ENCODE measurements at regions not wholly inside any gene's neighbourhood (a gene's known extent, or its start where the extent isn't known, plus 50 kb on each side); places are given as distances from the start of the nearest gene placed in this dataset.
"Not testable (repeated sequence)": the region's sequence is repeated elsewhere in the genome, so short reads cannot be mapped to it uniquely, and the experiment has no call there.

DNA sequence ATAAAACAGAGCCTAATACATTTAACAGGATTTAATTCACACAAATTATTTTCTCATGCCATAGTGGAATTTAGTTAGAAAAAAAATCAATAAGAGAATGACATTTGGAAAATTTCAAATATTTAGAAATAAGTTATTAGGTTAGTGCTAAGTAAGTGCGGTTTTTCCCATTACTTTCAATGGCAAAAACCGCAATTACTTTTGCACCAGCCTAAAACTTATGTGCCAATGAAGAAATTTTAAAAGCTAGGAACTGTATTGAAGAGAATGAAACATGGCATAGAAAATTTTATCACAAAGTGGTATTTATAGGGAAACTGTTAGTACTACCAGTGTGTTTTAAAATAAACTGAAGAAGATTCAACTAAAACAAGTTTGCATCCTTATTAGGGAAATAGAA, 228.3 kb upstream of the FKBP1C start:
- Histone ChIP-seq H3K4me3 (ENCODE audit: low read depth in 2 of 2, low read length in 1 of 2) (no peak overlapping the region), H3F3A (replicated peaks; ENCODE audit: insufficient read depth) (no peaks in the 10 kb centered on the region), H4K20me1 (ENCODE audit: insufficient read depth) (no peaks in the 10 kb centered on the region), H3K9ac (no peak overlapping the region), H3K9me2 (no peaks in the 10 kb centered on the region), H3K27me3 (ENCODE audit: insufficient read depth) (no peaks in the 10 kb centered on the region), H3K79me2 (ENCODE audit: insufficient read depth) (no peaks in the 10 kb centered on the region), H2AFZ (ENCODE audit: low read depth) (no peak overlapping the region), H3K27ac (ENCODE audit: low read depth in 2 of 2, low read length in 1 of 2) (no peak overlapping the region), H3K4me1 (ENCODE audit: control insufficient read depth in 1 of 2, insufficient read depth in 2 of 2, low read depth in 1 of 2, low read length in 1 of 2) (no peaks in the 10 kb centered on the region), H3K36me3 (replicated peaks in 1 of 2; ENCODE audit: control insufficient read depth in 1 of 2, insufficient read depth in 2 of 2, low read length in 1 of 2) (no peaks in the 10 kb centered on the region), H3K9me3 (no peaks in the 10 kb centered on the region), H3K4me2 (no peak overlapping the region)
- DNase-seq, result no peak
- ChIA-PET CTCF (no interaction called here), POLR2A (no interaction called here)
- 28% methylated on average over 2 of the region's 2 CpGs for WGBS (ENCODE audit: low lambda C conversion rate)
- TF ChIP-seq YY1 (IDR thresholded peaks at IDR 0.05; ENCODE audit: low read depth) (no peak), RXRA (IDR thresholded peaks at IDR 0.05; ENCODE audit: borderline replicate concordance, low read depth) (no peak), GABPA (IDR thresholded peaks at IDR 0.05; ENCODE audit: low read depth) (no peak), ELF1 (IDR thresholded peaks at IDR 0.05) (no peak), TCF12 (IDR thresholded peaks at IDR 0.05) (no peak)

DNA sequence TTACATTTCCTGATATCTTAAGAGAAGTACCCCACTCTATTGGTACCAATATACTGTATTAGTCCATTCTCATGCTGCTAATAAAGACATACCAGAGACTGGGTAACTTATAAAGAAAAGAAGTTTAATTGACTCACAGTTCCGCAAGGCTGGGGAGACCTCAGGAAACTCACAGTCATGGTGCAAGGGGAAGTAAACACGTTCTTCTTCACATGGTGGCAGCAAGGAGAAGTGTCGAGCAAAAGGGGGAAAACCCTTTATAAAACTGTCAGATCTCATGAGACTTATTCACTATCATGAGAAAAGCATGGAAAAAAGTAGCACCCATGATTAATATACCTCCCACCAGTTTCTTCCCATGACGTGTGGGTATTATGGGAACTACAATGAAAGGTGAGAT, 219.6 kb upstream of the FKBP1C start:
- H3K36me3 ChIP-seq (replicated peaks in 1 of 2; ENCODE audit: control insufficient read depth in 1 of 2, insufficient read depth in 2 of 2, low read length in 1 of 2); POLR2A ChIA-PET; H4K20me1 ChIP-seq (ENCODE audit: insufficient read depth); H3K27ac ChIP-seq (ENCODE audit: low read depth in 2 of 2, low read length in 1 of 2); H3K9me2 ChIP-seq; H3K79me2 ChIP-seq (ENCODE audit: insufficient read depth); H2AFZ ChIP-seq (ENCODE audit: low read depth); CTCF ChIA-PET; H3K9me3 ChIP-seq; DNase-seq; H3K4me2 ChIP-seq; H3K27me3 ChIP-seq (ENCODE audit: insufficient read depth); H3K9ac ChIP-seq; H3F3A ChIP-seq (replicated peaks; ENCODE audit: insufficient read depth); H3K4me1 ChIP-seq (ENCODE audit: control insufficient read depth in 1 of 2, insufficient read depth in 2 of 2, low read depth in 1 of 2, low read length in 1 of 2); H3K4me3 ChIP-seq (ENCODE audit: low read depth in 2 of 2, low read length in 1 of 2): not testable (repeated sequence)
- WGBS (ENCODE audit: low lambda C conversion rate), result 21% methylated on average over 4 of the region's 4 CpGs

DNA sequence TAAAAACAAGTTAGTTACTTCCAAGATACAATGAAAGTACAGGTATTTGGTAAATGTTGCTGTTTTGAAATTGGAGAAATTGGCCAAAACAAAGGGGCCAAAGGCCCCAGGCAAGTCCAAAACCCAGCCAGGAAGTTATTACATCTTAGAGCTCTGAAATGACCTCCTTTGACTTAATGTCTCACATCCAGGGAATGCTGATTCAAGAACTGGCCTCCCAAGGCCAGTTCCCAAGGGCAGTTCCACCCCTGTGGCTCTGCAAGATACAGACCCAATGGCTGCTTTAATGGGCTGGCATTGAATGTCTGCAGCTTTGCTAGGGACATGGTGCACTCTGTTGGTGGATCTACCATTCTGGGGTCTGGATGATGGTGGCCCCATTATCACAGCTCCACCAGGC, 217.3 kb upstream of the FKBP1C start:
- Histone ChIP-seq H2AFZ (ENCODE audit: low read depth) (no peak overlapping the region), H3K36me3 (replicated peaks in 1 of 2; ENCODE audit: control insufficient read depth in 1 of 2, insufficient read depth in 2 of 2, low read length in 1 of 2) (no peaks in the 10 kb centered on the region), H3K9me3 (no peaks in the 10 kb centered on the region), H3K4me2 (no peak overlapping the region; the same call in 1 of the 2 replicates), H3K4me3 (ENCODE audit: low read depth in 2 of 2, low read length in 1 of 2) (no peak overlapping the region), H4K20me1 (ENCODE audit: insufficient read depth) (no peaks in the 10 kb centered on the region), H3K27me3 (ENCODE audit: insufficient read depth) (no peaks in the 10 kb centered on the region), H3F3A (replicated peaks; ENCODE audit: insufficient read depth) (no peaks in the 10 kb centered on the region), H3K27ac (ENCODE audit: low read depth in 2 of 2, low read length in 1 of 2) (no peak overlapping the region), H3K9ac (no peak overlapping the region), H3K9me2 (no peaks in the 10 kb centered on the region), H3K4me1 (ENCODE audit: control insufficient read depth in 1 of 2, insufficient read depth in 2 of 2, low read depth in 1 of 2, low read length in 1 of 2) (peaks cover 0 to 7% of the 10 kb centered on the region in 2 experiments; a peak in 1 of 4 replicates), H3K79me2 (ENCODE audit: insufficient read depth) (no peaks in the 10 kb centered on the region)
- DNase-seq, result no peak
- TF ChIP-seq, protein P1, sequence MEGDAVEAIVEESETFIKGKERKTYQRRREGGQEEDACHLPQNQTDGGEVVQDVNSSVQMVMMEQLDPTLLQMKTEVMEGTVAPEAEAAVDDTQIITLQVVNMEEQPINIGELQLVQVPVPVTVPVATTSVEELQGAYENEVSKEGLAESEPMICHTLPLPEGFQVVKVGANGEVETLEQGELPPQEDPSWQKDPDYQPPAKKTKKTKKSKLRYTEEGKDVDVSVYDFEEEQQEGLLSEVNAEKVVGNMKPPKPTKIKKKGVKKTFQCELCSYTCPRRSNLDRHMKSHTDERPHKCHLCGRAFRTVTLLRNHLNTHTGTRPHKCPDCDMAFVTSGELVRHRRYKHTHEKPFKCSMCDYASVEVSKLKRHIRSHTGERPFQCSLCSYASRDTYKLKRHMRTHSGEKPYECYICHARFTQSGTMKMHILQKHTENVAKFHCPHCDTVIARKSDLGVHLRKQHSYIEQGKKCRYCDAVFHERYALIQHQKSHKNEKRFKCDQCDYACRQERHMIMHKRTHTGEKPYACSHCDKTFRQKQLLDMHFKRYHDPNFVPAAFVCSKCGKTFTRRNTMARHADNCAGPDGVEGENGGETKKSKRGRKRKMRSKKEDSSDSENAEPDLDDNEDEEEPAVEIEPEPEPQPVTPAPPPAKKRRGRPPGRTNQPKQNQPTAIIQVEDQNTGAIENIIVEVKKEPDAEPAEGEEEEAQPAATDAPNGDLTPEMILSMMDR (IDR thresholded peaks at IDR 0.05), result no peak
- TF ChIP-seq RAD21 (IDR thresholded peaks at IDR 0.05; ENCODE audit: low read length) (no peak), EP300 (IDR thresholded peaks at IDR 0.05; ENCODE audit: borderline replicate concordance in 1 of 2, low read depth in 1 of 2, low read length in 1 of 2) (no peak), FOSL2 (IDR thresholded peaks at IDR 0.05; ENCODE audit: borderline replicate concordance, low read depth) (no peak), FOXJ3 (CRISPR knock-in tag; IDR thresholded peaks at IDR 0.05) (no peak), NFIC (IDR thresholded peaks at IDR 0.05; ENCODE audit: borderline replicate concordance) (no peak), JUND (IDR thresholded peaks at IDR 0.05) (no peak), RFX5 (IDR thresholded peaks at IDR 0.05; ENCODE audit: low read length) (no peak), TCF12 (IDR thresholded peaks at IDR 0.05) (no peak), RCOR1 (IDR thresholded peaks at IDR 0.05; ENCODE audit: low read length) (no peak), ELF1 (IDR thresholded peaks at IDR 0.05) (no peak)
- TF ChIP-seq, protein P2, sequence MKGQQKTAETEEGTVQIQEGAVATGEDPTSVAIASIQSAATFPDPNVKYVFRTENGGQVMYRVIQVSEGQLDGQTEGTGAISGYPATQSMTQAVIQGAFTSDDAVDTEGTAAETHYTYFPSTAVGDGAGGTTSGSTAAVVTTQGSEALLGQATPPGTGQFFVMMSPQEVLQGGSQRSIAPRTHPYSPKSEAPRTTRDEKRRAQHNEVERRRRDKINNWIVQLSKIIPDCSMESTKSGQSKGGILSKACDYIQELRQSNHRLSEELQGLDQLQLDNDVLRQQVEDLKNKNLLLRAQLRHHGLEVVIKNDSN (IDR thresholded peaks at IDR 0.05; ENCODE audit: borderline replicate concordance, low read depth), result no peak
- TF ChIP-seq, protein P3, sequence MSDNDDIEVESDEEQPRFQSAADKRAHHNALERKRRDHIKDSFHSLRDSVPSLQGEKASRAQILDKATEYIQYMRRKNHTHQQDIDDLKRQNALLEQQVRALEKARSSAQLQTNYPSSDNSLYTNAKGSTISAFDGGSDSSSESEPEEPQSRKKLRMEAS (IDR thresholded peaks at IDR 0.05; ENCODE audit: low read depth), result no peak
- TF ChIP-seq, protein P4, sequence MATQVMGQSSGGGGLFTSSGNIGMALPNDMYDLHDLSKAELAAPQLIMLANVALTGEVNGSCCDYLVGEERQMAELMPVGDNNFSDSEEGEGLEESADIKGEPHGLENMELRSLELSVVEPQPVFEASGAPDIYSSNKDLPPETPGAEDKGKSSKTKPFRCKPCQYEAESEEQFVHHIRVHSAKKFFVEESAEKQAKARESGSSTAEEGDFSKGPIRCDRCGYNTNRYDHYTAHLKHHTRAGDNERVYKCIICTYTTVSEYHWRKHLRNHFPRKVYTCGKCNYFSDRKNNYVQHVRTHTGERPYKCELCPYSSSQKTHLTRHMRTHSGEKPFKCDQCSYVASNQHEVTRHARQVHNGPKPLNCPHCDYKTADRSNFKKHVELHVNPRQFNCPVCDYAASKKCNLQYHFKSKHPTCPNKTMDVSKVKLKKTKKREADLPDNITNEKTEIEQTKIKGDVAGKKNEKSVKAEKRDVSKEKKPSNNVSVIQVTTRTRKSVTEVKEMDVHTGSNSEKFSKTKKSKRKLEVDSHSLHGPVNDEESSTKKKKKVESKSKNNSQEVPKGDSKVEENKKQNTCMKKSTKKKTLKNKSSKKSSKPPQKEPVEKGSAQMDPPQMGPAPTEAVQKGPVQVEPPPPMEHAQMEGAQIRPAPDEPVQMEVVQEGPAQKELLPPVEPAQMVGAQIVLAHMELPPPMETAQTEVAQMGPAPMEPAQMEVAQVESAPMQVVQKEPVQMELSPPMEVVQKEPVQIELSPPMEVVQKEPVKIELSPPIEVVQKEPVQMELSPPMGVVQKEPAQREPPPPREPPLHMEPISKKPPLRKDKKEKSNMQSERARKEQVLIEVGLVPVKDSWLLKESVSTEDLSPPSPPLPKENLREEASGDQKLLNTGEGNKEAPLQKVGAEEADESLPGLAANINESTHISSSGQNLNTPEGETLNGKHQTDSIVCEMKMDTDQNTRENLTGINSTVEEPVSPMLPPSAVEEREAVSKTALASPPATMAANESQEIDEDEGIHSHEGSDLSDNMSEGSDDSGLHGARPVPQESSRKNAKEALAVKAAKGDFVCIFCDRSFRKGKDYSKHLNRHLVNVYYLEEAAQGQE (IDR thresholded peaks at IDR 0.05; ENCODE audit: low read depth, low read length), result no peak
- ChIA-PET CTCF (no interaction called here), POLR2A (no interaction called here)

Data from SK-N-SH (cell line).